ENCODE measurements at regions not wholly inside any gene's neighbourhood (a gene's known extent, or its start where the extent isn't known, plus 50 kb on each side); places are given as distances from the start of the nearest gene placed in this dataset.

- TF ChIP-seq CTCF (IDR thresholded peaks at IDR 0.05) (no peak), POLR2A (IDR thresholded peaks at IDR 0.05) (no peak)
These were observed 393.7 kb downstream of the GPAM start for GRCh38 chr10:111789821-111790220.
